ENCODE measurements at regions not wholly inside any gene's neighbourhood (a gene's known extent, or its start where the extent isn't known, plus 50 kb on each side); places are given as distances from the start of the nearest gene placed in this dataset.

DNA sequence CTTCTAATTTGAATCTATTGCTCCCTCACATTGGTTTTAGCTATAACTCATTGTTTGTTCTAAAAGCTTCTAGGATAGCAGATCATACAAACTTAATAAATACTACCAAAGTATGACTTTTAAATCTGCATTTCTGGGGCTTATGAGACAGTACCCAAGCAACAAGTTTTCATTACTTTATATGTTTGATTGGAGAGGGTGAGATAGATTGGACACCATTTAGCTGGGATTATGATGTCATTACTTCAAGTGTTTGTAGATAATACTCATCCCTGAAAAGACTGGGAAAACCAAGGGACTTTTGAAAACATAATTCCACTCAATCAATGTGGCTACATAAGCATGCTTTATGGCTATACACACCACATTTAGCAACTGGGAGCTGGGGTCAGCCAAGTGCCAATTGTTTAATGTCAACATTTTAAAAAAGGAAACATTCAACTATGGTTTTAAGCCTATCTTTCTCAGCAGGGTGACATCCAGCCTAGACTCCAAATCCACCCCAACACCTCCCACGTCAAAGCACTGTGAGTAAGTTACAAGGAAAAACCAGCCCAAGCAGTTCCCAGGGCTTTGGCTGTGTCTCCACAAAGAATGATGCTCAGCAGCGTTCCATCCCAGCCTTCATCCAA is 119.9 kb downstream of the ETAA1 start:
- DNase-seq, result no peak

DNA sequence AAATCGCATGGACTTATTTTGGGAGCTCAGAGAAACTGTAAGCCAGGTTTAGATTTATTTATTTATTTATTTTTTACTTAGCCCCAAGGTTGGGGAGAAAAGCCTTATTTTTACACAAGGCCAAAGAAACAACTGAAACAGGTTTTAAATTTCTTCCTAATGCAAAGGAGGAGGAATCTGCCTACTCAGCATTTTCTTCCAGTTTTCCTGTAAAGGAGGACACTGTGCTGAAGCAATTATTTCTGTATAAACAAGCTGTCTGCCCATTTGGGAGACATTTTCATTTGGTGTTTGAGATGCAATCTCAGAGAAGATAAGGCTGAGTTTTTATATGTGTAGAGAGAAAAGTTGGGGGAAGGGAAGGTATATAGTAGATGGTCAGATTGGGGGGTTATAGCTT is 125.0 kb downstream of the ETAA1 start:
- no peak for DNase-seq

DNA sequence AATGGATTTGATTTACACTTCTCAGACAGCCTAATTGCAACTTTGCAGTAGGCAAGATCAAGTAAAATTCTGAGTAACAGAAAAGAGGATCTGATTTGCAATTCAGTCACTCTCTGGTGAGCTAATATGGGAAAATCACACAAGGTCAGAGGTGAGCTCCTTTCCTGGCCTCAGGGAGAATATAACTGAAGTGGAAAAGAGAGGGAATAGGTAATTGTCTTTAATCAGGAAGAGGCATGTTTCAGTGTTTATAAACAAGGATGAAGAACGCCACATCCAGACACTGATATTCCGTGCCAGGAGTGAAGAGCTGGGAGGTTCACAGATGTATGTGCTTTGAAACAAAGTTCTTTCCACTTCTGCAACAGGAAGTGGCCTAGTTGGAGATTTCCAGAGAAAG is 127.1 kb downstream of the ETAA1 start:
- no peak for DNase-seq

DNA sequence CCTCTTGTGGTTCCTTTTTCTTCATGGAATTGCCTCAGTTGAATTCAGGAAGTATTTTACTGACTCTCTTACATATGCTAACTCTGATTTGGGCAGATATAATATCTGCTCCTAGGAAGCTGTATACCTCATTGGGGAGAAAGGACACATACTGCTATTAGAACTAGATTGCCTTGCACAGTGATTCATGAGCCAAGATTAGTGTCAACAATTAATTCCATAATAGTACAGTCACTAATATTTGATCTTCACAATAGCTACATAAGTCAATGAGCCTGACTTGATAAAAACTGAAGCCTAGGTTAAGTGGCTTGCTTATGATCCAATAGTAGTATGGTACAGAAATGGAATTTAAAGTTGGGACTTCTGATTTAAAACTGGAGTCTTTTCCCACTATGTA is 127.6 kb downstream of the ETAA1 start:
- no peak for DNase-seq

DNA sequence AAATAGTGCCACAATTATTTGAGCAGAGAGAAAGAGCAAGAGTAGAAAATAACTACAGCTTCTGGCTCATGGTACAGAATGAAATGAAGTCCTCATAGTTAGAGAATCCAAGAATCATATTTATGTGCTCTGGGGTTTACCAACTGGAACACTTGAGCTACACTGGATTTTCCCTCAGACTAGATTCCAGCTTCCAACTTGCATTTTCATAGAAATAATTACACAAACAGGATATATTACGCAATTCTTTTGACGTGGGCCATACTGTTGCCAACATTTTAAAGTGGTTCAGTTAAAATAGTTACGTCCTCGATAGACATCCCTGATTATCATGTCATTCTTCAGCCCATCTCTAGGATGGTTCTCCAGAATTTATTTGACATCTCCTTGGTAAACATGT is 129.2 kb downstream of the ETAA1 start:
- DNase-seq, result peak; percentile 24

DNA sequence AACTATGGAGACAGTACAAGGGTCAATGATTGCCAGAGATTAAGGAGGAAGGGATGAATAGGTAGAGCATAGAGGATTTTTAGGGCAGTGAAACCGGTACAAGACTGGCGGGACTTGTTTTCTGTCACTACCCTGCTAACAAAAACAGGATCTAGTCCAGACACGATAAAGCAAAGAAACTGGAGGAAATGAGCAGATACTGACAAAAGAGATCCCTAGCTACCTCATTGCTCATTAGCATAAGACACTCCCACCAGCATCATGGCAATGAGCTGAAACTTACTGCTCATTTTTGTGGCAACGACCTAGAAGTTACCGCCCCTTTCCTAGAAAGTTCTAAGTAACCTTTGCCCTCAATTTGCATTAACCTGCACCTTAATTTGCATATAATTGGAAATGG is 131.2 kb downstream of the ETAA1 start:
- DNase-seq, result no peak

DNA sequence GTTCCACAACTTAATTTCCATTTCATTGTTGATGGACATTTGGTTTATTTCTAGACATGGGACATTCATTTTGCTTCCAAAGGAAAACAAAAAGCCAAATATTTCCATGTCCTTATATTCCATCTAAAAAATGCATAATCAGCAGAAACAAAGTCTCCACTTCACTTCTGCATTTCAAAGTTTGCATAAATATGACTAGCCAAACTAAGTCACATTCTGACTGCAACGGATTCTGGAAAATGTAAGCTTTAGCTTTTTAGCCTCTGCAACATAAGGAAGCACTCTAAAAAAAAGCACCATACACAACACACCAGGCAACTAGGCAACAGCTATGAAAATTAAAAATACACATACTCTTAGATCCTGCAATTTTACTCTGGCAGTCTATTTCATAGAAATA is 135.3 kb downstream of the ETAA1 start:
- DNase-seq, result no peak

DNA sequence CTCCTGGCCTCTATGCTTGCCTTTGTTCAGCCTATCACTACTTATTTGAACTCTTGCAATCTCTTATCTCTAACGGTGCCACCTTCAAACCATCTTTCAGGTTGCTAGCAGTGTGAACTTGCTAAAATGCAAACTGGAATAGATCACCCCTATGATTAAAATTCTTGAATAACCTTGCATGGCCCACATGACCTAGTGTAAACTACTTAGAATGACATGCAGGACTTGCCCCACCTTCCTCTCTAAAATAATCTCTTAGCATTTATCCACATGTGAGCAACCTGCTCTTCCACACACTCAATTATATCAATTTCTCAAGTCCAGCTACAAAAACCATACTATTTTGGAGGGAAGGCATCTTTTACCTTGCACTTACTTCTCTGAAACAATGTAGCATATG is 137.6 kb downstream of the ETAA1 start:
- no peak for DNase-seq

DNA sequence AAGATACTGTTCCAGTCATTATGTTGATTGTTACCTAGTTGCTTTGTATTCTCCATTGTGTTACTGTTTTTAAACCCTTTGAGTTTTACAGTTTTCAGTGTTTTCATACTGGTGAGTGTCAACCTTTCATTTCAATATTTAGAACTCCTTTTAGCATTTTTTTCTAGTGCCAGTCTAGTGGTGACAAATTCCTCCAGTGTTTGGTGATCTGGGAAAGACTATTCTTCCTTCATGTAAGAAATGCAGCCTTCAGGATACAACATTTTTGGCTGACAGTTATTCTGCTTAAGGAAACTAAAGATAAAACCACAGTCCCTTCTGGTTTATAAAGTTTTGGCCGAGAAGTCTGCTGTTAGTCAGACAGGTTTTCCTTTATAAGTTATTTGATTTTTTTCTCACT is 143.8 kb downstream of the ETAA1 start:
- DNase-seq, result no peak

DNA sequence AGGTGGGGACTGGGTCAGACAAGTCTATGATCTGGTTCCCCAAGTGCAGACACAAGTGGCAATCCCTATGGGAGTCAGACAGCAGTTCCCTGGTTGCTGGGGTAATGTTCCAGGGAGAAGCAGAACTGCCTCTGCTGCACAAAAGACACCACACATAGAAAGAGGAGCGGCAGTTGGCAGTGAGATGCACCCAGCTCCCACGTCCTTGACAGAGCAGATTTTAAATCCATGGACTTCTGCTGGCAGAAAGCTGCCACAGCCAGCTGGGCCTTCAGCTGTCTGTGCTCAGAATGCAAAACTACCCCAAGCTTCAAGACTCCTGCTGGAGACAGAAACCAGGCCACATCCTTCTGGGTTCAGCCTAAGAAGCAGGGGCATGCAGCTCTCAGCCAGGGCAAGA is 147.2 kb downstream of the ETAA1 start:
- no peak for DNase-seq

DNA sequence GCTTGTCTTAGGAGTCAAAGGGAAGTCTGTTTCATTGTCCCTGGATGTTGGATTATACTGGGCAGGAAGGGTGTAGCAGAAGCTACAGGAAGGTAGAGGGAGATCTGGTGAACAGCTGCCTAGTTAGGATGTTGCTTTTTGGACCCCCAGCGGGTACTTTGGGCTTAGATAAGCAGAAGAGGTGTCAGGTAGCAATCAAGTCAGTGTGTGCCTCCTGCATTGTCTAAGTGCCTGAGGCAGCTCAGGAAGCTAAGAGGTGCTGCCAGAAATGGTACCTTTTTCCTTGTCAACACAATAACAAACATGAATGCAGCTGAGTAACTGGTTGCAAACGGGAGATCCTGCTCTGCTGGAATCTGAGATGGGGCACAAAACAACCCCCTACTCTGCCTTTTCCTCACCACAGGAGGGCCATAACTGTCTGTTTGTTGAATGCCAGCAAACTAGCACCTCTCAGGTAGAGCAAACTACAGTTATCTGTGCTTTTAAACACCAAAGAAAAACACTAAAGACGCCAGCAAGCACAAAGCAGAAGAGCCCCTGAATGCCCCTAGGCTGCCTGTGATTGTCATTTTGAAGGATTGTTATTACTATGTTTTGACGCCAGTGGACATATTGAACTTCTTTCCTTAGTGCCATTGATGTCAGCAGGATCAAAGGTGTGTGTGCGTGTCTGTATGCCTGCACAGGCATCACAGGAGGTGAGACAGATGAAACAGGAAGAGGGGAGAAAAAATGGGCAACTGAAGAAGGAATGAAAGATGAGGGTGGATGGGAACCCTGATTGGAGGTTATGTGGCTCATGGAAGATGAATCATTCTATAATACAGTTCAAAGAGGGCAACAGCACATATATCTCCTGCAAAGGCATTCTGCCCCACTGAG is 151.4 kb downstream of the ETAA1 start:
- no peak for DNase-seq

DNA sequence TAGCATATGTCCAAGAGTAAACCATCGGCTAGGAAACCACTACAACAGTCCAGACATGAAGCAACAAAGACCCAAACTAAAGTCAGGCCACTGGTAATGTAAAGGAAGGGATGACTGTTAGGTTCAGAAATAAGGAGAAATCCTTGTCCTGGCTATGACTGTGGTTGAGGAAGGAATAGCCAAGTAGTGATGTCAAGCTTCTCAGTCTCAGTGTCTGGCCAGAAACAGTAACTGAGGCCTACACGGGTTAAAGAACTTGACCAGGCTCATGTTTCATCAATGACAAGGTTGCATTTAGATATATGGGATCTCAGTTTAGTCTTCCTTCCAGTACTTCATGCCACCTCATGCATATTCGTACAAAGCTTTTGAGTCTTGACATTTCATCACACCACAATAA is 162.0 kb downstream of the ETAA1 start:
- no peak for DNase-seq

DNA sequence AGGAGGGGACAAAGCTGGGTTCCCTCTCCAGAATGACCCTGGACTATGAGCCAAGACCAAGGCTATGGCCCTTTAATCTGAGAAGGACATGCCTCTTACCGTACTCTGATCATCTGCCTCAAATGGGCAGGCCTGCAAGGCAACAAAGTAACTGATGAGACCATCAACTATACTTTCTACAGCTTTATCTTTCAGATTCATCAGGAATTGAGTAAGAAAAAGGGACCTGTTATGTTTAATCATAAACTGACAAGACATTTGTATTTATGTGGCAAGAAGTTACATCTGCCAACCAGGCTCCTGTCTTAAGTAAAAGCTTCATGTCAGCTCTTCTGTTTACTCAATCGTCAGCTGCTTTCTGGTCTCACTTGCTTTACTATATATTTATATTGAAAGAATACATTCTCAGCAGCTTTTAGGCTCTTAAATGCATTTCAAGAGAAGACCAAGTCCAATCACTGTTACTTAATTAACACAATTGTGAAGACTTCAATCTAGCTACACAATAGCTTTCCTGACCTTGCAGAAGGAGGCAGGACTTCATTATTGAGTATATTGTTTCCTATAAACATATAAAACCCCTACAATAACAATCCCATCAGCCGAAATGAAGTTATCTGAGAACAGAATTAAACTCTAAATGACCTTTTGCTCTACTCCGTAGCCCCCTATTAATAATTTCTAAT is 163.8 kb downstream of the ETAA1 start:
- no peak for DNase-seq

DNA sequence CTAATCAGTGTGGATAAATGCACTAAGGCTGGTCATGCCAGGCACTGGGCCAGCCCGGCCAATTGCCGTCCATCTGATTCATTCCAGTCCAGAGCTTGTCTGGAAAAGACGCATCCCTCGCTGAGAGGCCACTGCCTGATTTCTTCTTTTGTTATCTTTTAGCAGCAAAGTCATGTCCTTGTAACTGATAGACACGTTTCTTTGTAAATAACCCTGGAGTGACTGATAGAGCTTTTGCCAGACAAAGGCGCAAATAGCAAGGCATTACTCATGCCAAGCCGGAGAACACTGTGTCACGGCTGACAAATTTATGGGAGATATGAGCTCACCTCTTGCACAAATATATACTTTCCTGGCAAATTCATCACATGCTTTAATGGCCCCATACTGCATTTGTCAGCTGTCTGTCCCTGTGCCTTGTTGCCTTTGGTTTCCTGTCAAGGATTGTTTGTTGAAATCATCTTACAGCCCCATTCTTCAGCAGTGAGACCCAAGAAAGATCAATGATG is 164.4 kb downstream of the ETAA1 start:
- no peak for DNase-seq

DNA sequence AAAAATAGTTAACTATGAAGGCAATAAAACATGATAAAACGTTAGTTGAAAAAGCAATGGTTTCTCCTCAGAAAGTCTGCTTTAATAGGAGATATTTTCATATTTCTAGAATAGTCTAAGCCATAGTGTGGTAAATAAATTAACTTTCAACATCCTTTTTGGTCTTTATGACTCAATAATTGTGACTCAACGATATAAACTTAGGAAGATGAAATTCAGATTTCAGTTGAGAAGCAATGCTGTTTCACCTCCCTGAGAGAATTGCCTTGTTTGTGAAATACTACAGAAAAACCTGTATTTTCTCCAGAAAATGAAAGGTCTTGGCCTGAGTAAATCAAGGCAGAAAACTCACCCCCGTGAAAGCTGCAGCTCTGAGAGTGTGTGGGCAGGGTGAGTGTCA is 166.9 kb downstream of the ETAA1 start:
- DNase-seq, result no peak

DNA sequence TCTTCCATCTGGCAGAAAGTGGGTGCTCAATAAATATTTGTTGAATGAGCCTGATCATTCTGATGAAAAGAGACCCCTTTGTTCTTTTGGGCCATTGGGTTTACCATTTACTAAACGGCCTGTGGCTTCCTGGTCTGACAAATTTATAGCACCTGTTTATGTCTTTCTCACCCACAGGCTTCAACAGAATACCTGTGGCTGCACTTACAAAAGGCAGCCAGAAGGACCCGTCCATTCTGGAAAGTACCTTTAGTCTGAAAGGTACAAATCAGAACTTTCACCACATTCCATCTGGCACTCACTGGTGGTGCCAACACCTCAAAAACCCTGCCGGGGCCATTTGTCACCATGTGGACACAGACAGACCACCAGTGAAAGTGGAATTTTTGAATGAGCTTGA is 167.5 kb downstream of the ETAA1 start:
- DNase-seq, result no peak

DNA sequence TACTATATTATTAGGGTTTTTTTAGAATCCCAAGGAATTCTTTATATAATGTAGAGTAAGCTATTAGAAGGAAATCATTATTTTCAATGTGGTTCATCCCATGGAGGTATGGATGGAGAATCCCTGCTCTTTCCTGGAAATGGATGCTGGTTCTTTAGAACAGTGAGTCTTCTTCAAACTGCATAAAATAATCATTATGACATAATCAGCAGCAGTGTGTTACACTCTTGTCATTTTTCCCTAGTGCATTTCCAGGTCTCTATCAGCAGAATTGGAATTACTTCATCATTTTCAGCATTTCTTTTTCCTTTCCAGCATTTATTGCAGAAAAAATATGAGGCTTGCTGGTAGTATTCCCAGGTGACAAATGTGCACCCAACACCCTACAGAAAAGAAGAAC is 168.1 kb downstream of the ETAA1 start:
- DNase-seq, result no peak

DNA sequence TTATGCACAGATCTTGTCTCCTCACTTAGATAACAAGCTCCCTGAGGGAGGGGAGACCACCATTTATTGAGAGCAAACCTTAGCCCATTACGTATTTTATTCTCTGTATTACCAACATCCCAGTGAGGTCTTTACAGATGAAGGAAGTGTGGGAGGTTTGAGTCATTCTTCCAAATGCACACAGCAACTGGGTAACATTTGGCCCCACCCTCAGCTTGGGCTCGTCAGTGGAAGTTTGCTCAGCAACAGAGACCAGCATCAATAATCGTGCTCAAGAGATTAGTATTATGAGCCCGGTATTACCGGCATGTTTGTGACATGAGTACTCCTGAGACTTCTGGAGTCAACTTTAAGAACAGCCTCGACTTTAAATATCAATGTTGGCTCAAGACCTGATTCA is 168.6 kb downstream of the ETAA1 start:
- no peak for DNase-seq

DNA sequence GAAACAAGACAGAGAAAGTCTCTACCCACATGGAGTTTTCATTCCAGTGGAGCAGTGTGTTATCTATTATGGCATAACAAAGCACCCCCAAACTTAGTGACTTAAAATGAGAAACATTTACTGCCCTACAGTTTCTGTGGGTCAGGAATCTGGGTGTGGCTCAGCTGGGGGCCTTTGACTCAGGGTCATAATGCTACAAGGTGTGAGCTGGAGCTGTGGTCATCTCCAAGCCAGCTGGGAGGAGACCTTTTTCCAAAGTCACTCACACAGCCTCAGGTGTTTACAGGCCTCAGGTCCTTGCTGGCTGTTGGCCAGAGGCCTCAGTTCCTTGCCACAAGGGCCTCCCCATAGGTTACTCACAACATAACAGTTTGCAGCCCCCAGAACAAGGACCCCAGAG is 169.2 kb downstream of the ETAA1 start:
- no peak for DNase-seq

DNA sequence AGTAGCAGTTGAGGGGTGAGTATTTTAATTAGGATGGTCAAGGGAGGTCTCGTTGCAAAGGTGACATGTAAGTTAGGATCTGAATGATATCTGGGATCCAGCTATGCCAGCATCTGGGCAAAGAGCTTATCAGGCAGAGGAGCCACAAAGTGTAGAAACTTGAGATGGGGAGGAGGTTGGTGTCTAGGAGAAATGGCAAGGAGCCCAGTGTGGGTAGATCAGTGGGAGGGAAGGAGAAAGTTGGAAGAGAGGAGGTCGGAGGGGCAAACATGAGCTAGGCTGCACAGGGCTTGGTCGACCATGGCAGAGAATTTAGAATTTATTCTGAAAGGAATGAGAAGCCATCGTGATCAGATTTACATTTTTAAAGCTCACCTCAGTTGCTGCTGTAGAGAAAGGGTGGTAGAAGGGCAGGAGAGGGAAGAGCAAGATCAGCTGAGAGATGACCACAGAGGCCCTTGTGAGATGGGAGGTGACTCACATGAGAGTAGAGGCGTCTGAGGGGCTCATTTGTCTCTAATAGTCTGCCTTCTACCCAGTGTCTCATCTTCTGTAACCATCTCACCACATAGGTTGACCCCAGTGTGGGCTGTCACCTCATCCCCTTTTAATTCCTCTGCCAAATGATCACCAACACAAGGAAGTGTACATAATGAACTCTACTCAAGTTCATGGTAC is 170.0 kb downstream of the ETAA1 start:
- no peak for DNase-seq

DNA sequence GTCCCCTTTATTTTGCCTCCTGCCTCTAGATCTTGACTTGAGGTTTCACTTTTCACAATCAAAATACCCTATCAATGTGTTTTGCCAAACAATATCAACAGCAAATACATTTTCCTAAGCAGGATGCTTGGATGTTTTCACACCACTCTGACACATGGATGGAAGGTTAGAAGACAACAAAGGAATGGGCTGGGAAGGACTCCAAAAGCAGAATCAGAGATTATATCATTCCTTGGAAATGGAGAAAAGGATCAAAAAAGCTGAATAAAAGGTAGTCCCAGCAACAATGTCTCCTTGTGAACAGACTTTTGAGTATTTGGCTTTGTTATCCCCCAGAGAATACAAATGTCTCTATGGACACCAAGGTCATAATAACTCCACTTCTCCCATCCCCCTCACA is 170.8 kb downstream of the ETAA1 start:
- no peak for DNase-seq

DNA sequence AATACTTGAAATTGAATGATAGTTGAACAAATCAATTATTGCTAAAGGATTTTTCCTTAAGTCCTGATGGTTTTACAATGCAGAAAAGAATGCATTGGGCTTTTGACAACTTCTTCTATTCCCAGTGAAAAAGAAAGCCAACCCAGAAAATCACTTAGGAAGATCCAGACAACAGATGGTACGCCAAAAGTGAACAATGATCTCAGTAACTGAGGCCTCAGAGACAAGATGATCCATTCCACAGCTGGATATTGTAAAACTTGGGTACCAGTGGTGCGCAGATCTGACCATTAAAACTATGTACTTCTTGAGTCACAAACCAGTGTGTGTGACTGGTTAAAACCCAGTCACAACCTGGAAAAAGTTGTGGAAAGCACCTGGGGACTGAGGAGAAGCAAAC is 173.5 kb downstream of the ETAA1 start:
- DNase-seq, result no peak
